ENCODE measurements at regions not wholly inside any gene's neighbourhood (a gene's known extent, or its start where the extent isn't known, plus 50 kb on each side); places are given as distances from the start of the nearest gene placed in this dataset.

- DNase-seq = no peak
- no peak overlapping the region for H3K4me3 Mint-ChIP-seq (ENCODE audit: low read depth, unreplicated experiment)
- intact Hi-C loops (cut with micrococcal nuclease; ENCODE audit: unreplicated experiment) = no loop called here
- no peaks in the 10 kb centered on the region for H3K36me3 Mint-ChIP-seq (ENCODE audit: insufficient read depth, unreplicated experiment)
- H3K27me3 Mint-ChIP-seq (ENCODE audit: unreplicated experiment) = no peaks in the 10 kb centered on the region
- CTCF ChIA-PET = no interaction called here
- no TSS peak for BruUV-seq (replicated peaks)
- no peaks in the 10 kb centered on the region for H3K9me3 Mint-ChIP-seq (ENCODE audit: low read depth, unreplicated experiment)
- TF ChIP-seq CTCF (IDR thresholded peaks at IDR 0.05; ENCODE audit: unreplicated experiment) = no peak
- no peaks in the 10 kb centered on the region for H3K4me1 Mint-ChIP-seq (ENCODE audit: low read depth, unreplicated experiment)
- no peak overlapping the region for H3K27ac Mint-ChIP-seq (ENCODE audit: unreplicated experiment)
These were observed 64.2 kb upstream of the CYYR1 start for GRCh38 chr21:26637201-26637745.

GRCh38 chr21:26635681-26636080 lies 62.6 kb upstream of the CYYR1 start:
- no peak for TF ChIP-seq CTCF (IDR thresholded peaks at IDR 0.05; ENCODE audit: unreplicated experiment)
- H3K27me3 Mint-ChIP-seq (ENCODE audit: unreplicated experiment) = no peaks in the 10 kb centered on the region
- no peaks in the 10 kb centered on the region for H3K4me1 Mint-ChIP-seq (ENCODE audit: low read depth, unreplicated experiment)
- H3K27ac Mint-ChIP-seq (ENCODE audit: unreplicated experiment) = no peak overlapping the region
- H3K4me3 Mint-ChIP-seq (ENCODE audit: low read depth, unreplicated experiment) = no peak overlapping the region
- BruUV-seq (replicated peaks) = no TSS peak
- DNase-seq = no peak
- CTCF ChIA-PET = no interaction called here
- intact Hi-C loops (cut with micrococcal nuclease; ENCODE audit: unreplicated experiment) = no loop called here
- H3K36me3 Mint-ChIP-seq (ENCODE audit: insufficient read depth, unreplicated experiment) = no peaks in the 10 kb centered on the region
- H3K9me3 Mint-ChIP-seq (ENCODE audit: low read depth, unreplicated experiment) = no peaks in the 10 kb centered on the region

- H3K4me1 Mint-ChIP-seq (ENCODE audit: low read depth, unreplicated experiment) = no peaks in the 10 kb centered on the region
- no peak for DNase-seq
These were observed 59.6 kb upstream of the CYYR1 start for GRCh38 chr21:26632691-26633090.

DNA sequence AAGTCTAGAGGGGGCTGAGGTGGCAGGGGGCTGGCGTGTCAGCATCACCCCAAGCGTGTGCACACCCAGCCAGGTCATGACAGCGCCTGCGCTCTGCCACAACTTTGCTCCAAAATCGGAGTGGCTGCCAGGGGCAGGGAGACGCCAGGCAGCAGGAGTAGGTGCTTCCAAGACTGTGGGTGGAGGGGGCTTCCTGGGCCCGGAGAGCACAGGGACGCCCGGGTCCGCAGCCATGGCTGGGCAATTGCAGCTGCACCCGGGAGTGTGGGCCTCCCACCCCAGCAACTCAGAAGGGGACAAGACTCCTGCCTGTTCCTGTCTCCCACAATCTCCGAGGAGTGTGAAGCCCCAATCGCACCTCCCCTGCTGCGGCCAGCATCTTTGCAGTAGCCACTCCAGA lies 53.1 kb upstream of the CYYR1 start:
- no TSS peak for BruUV-seq (replicated peaks)
- Mint-ChIP-seq H3K4me1 (ENCODE audit: low read depth, unreplicated experiment) (no peaks in the 10 kb centered on the region), H3K36me3 (ENCODE audit: insufficient read depth, unreplicated experiment) (no peaks in the 10 kb centered on the region), H3K27me3 (ENCODE audit: unreplicated experiment) (no peaks in the 10 kb centered on the region), H3K4me3 (ENCODE audit: low read depth, unreplicated experiment) (no peak overlapping the region), H3K9me3 (ENCODE audit: low read depth, unreplicated experiment) (no peaks in the 10 kb centered on the region), H3K27ac (ENCODE audit: unreplicated experiment) (no peak overlapping the region)
- intact Hi-C loops (cut with micrococcal nuclease; ENCODE audit: unreplicated experiment) = no loop called here
- DNase-seq = no peak
- CTCF ChIA-PET = no interaction called here
- TF ChIP-seq CTCF (IDR thresholded peaks at IDR 0.05; ENCODE audit: unreplicated experiment) = no peak

More at GRCh38 chr21:26632691-26633090, 59.6 kb upstream of the CYYR1 start:
- intact Hi-C loops (cut with micrococcal nuclease; ENCODE audit: unreplicated experiment) = no loop called here
- no peak for TF ChIP-seq CTCF (IDR thresholded peaks at IDR 0.05; ENCODE audit: unreplicated experiment)
- no TSS peak for BruUV-seq (replicated peaks)
- Mint-ChIP-seq H3K27ac (ENCODE audit: unreplicated experiment) (no peak overlapping the region), H3K36me3 (ENCODE audit: insufficient read depth, unreplicated experiment) (no peaks in the 10 kb centered on the region), H3K4me3 (ENCODE audit: low read depth, unreplicated experiment) (no peak overlapping the region), H3K9me3 (ENCODE audit: low read depth, unreplicated experiment) (no peaks in the 10 kb centered on the region), H3K27me3 (ENCODE audit: unreplicated experiment) (no peaks in the 10 kb centered on the region)
- CTCF ChIA-PET = no interaction called here

Data from Calu3 (cell line).